ENCODE measurements at regions not wholly inside any gene's neighbourhood (a gene's known extent, or its start where the extent isn't known, plus 50 kb on each side); places are given as distances from the start of the nearest gene placed in this dataset.

DNA sequence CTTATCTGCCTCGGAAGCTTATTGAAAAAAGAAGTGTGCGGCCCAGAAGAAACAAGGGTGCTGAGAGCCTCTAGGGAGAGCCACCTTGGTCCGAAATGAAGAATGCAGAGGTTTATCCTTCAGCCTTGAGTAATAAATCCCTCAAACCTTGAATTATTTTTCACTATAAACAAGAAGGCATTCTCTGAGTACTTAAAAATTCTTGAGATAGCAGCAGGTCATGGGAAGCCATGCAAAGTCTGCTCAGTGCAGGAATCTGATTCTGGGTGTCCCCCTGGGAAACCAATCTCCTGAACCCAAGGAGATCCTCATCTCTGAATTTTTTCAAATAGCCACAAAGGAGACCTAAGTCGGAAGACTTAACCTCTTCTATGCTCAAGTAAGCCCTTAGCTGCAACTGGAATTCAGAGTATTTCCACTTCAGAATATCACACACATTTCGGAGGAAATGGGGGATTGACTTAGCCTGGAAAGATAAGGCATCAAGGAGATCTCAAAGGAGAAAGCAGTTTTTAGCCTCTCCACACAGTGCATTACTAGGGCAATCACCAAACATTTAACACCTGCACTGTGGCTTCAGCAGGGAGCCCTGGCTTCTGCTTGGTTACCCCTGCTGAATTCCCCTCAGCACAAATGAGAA lies 365.0 kb downstream of the ETS1 start (continued):
- TF ChIP-seq, protein P1, sequence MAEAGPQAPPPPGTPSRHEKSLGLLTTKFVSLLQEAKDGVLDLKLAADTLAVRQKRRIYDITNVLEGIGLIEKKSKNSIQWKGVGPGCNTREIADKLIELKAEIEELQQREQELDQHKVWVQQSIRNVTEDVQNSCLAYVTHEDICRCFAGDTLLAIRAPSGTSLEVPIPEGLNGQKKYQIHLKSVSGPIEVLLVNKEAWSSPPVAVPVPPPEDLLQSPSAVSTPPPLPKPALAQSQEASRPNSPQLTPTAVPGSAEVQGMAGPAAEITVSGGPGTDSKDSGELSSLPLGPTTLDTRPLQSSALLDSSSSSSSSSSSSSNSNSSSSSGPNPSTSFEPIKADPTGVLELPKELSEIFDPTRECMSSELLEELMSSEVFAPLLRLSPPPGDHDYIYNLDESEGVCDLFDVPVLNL (CRISPR knock-in tag; IDR thresholded peaks at IDR 0.05; ENCODE audit: borderline replicate concordance, low read depth), result no peak
- TF ChIP-seq EMX1 (CRISPR knock-in tag; IDR thresholded peaks at IDR 0.05), result no peak
- no peak for TF ChIP-seq SP1 (CRISPR knock-in tag; conservative IDR thresholded peaks at IDR 0.05)
- TF ChIP-seq, protein P2, sequence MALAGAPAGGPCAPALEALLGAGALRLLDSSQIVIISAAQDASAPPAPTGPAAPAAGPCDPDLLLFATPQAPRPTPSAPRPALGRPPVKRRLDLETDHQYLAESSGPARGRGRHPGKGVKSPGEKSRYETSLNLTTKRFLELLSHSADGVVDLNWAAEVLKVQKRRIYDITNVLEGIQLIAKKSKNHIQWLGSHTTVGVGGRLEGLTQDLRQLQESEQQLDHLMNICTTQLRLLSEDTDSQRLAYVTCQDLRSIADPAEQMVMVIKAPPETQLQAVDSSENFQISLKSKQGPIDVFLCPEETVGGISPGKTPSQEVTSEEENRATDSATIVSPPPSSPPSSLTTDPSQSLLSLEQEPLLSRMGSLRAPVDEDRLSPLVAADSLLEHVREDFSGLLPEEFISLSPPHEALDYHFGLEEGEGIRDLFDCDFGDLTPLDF (CRISPR knock-in tag; IDR thresholded peaks at IDR 0.05), result no peak
- TF ChIP-seq, protein P3, sequence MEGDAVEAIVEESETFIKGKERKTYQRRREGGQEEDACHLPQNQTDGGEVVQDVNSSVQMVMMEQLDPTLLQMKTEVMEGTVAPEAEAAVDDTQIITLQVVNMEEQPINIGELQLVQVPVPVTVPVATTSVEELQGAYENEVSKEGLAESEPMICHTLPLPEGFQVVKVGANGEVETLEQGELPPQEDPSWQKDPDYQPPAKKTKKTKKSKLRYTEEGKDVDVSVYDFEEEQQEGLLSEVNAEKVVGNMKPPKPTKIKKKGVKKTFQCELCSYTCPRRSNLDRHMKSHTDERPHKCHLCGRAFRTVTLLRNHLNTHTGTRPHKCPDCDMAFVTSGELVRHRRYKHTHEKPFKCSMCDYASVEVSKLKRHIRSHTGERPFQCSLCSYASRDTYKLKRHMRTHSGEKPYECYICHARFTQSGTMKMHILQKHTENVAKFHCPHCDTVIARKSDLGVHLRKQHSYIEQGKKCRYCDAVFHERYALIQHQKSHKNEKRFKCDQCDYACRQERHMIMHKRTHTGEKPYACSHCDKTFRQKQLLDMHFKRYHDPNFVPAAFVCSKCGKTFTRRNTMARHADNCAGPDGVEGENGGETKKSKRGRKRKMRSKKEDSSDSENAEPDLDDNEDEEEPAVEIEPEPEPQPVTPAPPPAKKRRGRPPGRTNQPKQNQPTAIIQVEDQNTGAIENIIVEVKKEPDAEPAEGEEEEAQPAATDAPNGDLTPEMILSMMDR (IDR thresholded peaks at IDR 0.05), result no peak
- TF ChIP-seq, protein P4, sequence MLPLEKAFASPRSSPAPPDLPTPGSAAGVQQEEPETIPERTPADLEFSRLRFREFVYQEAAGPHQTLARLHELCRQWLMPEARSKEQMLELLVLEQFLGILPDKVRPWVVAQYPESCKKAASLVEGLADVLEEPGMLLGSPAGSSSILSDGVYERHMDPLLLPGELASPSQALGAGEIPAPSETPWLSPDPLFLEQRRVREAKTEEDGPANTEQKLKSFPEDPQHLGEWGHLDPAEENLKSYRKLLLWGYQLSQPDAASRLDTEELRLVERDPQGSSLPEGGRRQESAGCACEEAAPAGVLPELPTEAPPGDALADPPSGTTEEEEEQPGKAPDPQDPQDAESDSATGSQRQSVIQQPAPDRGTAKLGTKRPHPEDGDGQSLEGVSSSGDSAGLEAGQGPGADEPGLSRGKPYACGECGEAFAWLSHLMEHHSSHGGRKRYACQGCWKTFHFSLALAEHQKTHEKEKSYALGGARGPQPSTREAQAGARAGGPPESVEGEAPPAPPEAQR (CRISPR knock-in tag; IDR thresholded peaks at IDR 0.05), result no peak
- TF ChIP-seq, protein P5, sequence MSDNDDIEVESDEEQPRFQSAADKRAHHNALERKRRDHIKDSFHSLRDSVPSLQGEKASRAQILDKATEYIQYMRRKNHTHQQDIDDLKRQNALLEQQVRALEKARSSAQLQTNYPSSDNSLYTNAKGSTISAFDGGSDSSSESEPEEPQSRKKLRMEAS (CRISPR knock-in tag; IDR thresholded peaks at IDR 0.05), result no peak

DNA sequence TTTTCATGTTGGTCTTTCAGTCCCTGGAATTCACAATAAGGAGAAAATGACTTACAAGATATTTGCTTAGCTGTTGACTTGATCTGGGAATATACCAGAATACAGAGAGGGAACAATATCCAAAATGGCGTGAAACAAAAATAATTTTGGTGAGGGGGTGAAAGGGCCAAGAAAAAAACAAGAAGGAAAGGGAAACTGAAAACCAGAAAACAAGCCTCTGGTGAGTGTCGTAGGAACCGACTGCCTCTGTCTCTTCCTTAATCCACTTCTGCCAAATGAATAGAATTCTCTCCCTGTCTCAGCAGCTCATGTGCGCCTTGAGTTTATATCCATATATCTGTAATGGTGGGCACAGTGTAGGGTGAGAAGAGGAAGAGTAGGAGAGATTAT lies 367.6 kb downstream of the ETS1 start:
- Mint-ChIP-seq H3K27me3 (ENCODE audit: low read depth) (no peaks in the 10 kb centered on the region; the same call in 1 of the 2 replicates), H3K27ac (no peak overlapping the region), H3K36me3 (peaks cover 22% of the 10 kb centered on the region), H3K4me1 (0 out of 2 replicates have a peak, but pooled peaks cover 2% of the 10 kb centered on the region), H3K4me3 (no peak overlapping the region), H3K9me3 (peaks cover 28% of the 10 kb centered on the region)
- no peak for ATAC-seq
- DNase-seq (ENCODE audit: low spot score), result no peak
- POLR2A ChIA-PET, result no interaction called here
- CTCF ChIA-PET, result interaction anchor here (1.7 kb wide), 1 partner anchor 412 kb away, joined by 4 read pairs; no protein-coding TSS in a partner anchor
- TF ChIP-seq ZNF423 (CRISPR knock-in tag; IDR thresholded peaks at IDR 0.05), result no peak
- no peak for TF ChIP-seq KAT7 (CRISPR knock-in tag; IDR thresholded peaks at IDR 0.05; ENCODE audit: borderline replicate concordance)
- no peak for TF ChIP-seq IRF2 (CRISPR knock-in tag; IDR thresholded peaks at IDR 0.05; ENCODE audit: borderline replicate concordance, low read depth)
- no peak for TF ChIP-seq CREM (CRISPR knock-in tag; IDR thresholded peaks at IDR 0.05)

DNA sequence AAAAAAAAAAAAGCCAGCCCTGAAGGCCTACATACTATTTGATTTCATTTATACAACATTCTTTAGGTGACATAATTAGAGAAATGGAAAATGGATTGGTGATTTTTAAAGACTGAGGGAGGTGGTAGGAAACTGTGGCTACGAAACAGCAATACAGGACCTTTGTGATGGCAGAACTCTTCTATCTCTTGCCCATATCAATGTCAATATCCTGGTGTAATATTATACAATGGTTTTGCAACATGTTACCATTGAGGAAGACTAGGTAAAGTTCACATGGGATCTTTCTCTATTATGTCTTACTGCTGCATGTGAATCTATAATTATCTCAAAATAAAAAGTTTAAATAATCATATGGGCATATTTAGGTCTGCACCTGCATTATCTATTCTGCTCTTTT lies 371.2 kb downstream of the ETS1 start:
- H3K9me3 Mint-ChIP-seq, result peaks cover 45% of the 10 kb centered on the region
- CTCF ChIA-PET, result no interaction called here

More for the DNA sequence above, 371.2 kb downstream of the ETS1 start:
- H3K4me1 Mint-ChIP-seq, result no peaks in the 10 kb centered on the region
- ATAC-seq (no peak), DNase-seq (ENCODE audit: low spot score) (no peak)
- H3K27ac Mint-ChIP-seq, result no peak overlapping the region
- TF ChIP-seq ZNF416 (CRISPR knock-in tag; IDR thresholded peaks at IDR 0.05) (no peak), ZNF121 (CRISPR knock-in tag; IDR thresholded peaks at IDR 0.05) (no peak), CBFB (CRISPR knock-in tag; IDR thresholded peaks at IDR 0.05; ENCODE audit: low read depth) (no peak), CREB1 (CRISPR knock-in tag; IDR thresholded peaks at IDR 0.05) (no peak), GRHL2 (CRISPR knock-in tag; IDR thresholded peaks at IDR 0.05; ENCODE audit: insufficient replicate concordance, severe bottlenecking) (no peak), ESRRA (CRISPR knock-in tag; IDR thresholded peaks at IDR 0.05; ENCODE audit: borderline replicate concordance) (no peak), ETV6 (CRISPR knock-in tag; IDR thresholded peaks at IDR 0.05) (no peak)
- TF ChIP-seq, protein P6, sequence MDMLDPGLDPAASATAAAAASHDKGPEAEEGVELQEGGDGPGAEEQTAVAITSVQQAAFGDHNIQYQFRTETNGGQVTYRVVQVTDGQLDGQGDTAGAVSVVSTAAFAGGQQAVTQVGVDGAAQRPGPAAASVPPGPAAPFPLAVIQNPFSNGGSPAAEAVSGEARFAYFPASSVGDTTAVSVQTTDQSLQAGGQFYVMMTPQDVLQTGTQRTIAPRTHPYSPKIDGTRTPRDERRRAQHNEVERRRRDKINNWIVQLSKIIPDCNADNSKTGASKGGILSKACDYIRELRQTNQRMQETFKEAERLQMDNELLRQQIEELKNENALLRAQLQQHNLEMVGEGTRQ (CRISPR knock-in tag; IDR thresholded peaks at IDR 0.05), result no peak
- TF ChIP-seq, protein P7, sequence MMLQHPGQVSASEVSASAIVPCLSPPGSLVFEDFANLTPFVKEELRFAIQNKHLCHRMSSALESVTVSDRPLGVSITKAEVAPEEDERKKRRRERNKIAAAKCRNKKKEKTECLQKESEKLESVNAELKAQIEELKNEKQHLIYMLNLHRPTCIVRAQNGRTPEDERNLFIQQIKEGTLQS (CRISPR knock-in tag; conservative IDR thresholded peaks at IDR 0.05), result no peak
- TF ChIP-seq, protein P8, sequence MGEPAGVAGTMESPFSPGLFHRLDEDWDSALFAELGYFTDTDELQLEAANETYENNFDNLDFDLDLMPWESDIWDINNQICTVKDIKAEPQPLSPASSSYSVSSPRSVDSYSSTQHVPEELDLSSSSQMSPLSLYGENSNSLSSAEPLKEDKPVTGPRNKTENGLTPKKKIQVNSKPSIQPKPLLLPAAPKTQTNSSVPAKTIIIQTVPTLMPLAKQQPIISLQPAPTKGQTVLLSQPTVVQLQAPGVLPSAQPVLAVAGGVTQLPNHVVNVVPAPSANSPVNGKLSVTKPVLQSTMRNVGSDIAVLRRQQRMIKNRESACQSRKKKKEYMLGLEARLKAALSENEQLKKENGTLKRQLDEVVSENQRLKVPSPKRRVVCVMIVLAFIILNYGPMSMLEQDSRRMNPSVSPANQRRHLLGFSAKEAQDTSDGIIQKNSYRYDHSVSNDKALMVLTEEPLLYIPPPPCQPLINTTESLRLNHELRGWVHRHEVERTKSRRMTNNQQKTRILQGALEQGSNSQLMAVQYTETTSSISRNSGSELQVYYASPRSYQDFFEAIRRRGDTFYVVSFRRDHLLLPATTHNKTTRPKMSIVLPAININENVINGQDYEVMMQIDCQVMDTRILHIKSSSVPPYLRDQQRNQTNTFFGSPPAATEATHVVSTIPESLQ (CRISPR knock-in tag; IDR thresholded peaks at IDR 0.05), result no peak
- TF ChIP-seq, protein P9, sequence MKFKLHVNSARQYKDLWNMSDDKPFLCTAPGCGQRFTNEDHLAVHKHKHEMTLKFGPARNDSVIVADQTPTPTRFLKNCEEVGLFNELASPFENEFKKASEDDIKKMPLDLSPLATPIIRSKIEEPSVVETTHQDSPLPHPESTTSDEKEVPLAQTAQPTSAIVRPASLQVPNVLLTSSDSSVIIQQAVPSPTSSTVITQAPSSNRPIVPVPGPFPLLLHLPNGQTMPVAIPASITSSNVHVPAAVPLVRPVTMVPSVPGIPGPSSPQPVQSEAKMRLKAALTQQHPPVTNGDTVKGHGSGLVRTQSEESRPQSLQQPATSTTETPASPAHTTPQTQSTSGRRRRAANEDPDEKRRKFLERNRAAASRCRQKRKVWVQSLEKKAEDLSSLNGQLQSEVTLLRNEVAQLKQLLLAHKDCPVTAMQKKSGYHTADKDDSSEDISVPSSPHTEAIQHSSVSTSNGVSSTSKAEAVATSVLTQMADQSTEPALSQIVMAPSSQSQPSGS (CRISPR knock-in tag; IDR thresholded peaks at IDR 0.05; ENCODE audit: borderline replicate concordance, low read depth), result no peak
- H3K36me3 Mint-ChIP-seq, result peaks cover 32% of the 10 kb centered on the region
- POLR2A ChIA-PET, result no interaction called here
- no peak overlapping the region for H3K4me3 Mint-ChIP-seq
- no peaks in the 10 kb centered on the region for H3K27me3 Mint-ChIP-seq (ENCODE audit: low read depth)

Data from WTC11 (cell line).